CD4-positive, alpha-beta T cell (primary cell): ENCODE measurements at regions not wholly inside any gene's neighbourhood (a gene's known extent, or its start where the extent isn't known, plus 50 kb on each side); places are given as distances from the start of the nearest gene placed in this dataset.

Experiments
- ATAC-seq: fragments of 200-7000 bp; cut with Tn5 transposase; one replicate; pipeline ENCODE4 v1.10.0; 2022; ENCODE audit warnings: mild to moderate bottlenecking; ENCODE audit not compliant: poor library complexity
- CTCF ChIA-PET: fragments of 350-600 bp; sonication (Branson Sonifier 250); formaldehyde crosslinking; loops from one replicate; lab custom pipeline; 2021; ENCODE audit warnings: antibody characterized with exemption, inconsistent platforms; lab: Charles Lee
- POLR2A ChIA-PET: fragments of 350-600 bp; sonication (Branson Sonifier 250); formaldehyde crosslinking; loops from one replicate; lab custom pipeline; 2021; ENCODE audit warnings: antibody characterized with exemption, inconsistent platforms; lab: Charles Lee
- DNase-seq, 14 experiments: peaks; one replicate each; pipeline ENCODE4 v3.0.0-alpha.2; 2013 to 2020; ENCODE audit warnings: mixed read lengths in 2 of 14
- H3K27ac ChIP-seq, 2 donors: one replicate each; pipeline versions ENCODE4 v1.5.1 to v1.7.0; 2013; ENCODE audit warnings: low read length in 2 of 2, low read depth in 1 of 2, mild to moderate bottlenecking in 1 of 2
- H3K27me3 ChIP-seq, 2 experiments: 1 replicate in 1 of 2; 2 replicates in 1 of 2; pipeline versions ENCODE4 v1.6.1 to v1.7.0; 2013; ENCODE audit warnings: low read length in 2 of 2, control low read depth in 1 of 2, mild to moderate bottlenecking in 1 of 2, moderate library complexity in 1 of 2; ENCODE audit not compliant: insufficient read depth in 2 of 2, control insufficient read depth in 1 of 2
- H3K36me3 ChIP-seq: one replicate; pipeline ENCODE4 v1.6.1; 2013; ENCODE audit warnings: low read length, control low read depth; ENCODE audit not compliant: insufficient read depth
- H3K4me1 ChIP-seq: one replicate; pipeline ENCODE4 v1.6.1; 2013; ENCODE audit warnings: low read length, control low read depth; ENCODE audit not compliant: insufficient read depth
- H3K4me3 ChIP-seq: one replicate; pipeline ENCODE4 v1.5.1; 2013; ENCODE audit warnings: mild to moderate bottlenecking, low read length, moderate library complexity
- H3K9me3 ChIP-seq, 2 experiments: 1 replicate in 1 of 2; 2 replicates in 1 of 2; pipeline versions ENCODE4 v1.6.1 to v1.7.0; 2013; ENCODE audit warnings: low read length in 2 of 2, mild to moderate bottlenecking in 2 of 2, control low read depth in 1 of 2, moderate library complexity in 1 of 2; ENCODE audit not compliant: control insufficient read depth in 1 of 2, insufficient read depth in 1 of 2
- H3K27ac Mint-ChIP-seq: one replicate; pipeline ENCODE4 v1.8.0; 2020; ENCODE audit warnings: mixed read lengths
- H3K27me3 Mint-ChIP-seq: one replicate; pipeline ENCODE4 v1.8.0; 2021; ENCODE audit warnings: mixed read lengths
- H3K36me3 Mint-ChIP-seq: one replicate; pipeline ENCODE4 v1.8.0; 2021; ENCODE audit warnings: low read depth, mixed read lengths
- H3K4me1 Mint-ChIP-seq: one replicate; pipeline ENCODE4 v1.8.0; 2021; ENCODE audit warnings: low read depth, mixed read lengths
- H3K4me3 Mint-ChIP-seq: one replicate; pipeline ENCODE4 v1.8.0; 2020; ENCODE audit warnings: mild to moderate bottlenecking, mixed read lengths
- H3K9me3 Mint-ChIP-seq: one replicate; pipeline ENCODE4 v1.8.0; 2020; ENCODE audit warnings: mixed read lengths
- intact Hi-C, 2 experiments: fragments of 100-400 bp; cut with DNase I in 1 of 2; cut with micrococcal nuclease in 1 of 2; formaldehyde crosslinking; loops; one replicate each; pipeline versions ENCODE4 v1.15.1 to v1.9.0; 2023 to 2025; cut with DNase I, micrococcal nuclease
- TF ChIP-seq, protein P1 (sequence below): fragments of 200-600 bp; IDR thresholded peaks from one replicate; pipeline ENCODE4 v1.8.0; 2022; ENCODE audit warnings: antibody characterized with exemption, mild to moderate bottlenecking

DNA sequence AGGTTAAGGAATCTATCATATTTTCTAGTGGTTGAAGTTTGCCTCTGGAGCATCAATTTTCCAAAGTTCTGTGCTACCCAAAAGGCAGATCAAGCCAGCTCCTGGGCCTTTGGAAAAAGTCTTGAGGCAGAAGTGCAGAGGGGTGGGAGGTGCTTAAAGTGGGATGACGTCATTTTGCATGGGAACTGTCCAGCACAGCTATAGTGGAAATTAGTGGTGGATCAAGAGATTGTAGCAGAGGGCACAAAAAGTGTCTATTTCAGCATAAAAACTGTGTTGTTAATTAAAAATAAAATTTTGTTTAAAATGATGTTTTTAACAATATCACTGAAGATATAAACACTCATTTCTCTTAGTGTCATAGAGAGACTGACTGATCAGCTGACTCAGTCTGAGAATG lies 221.9 kb downstream of the LRRN1 start:
- Mint-ChIP-seq H3K36me3 (no peaks in the 10 kb centered on the region), H3K27ac (no peak overlapping the region), H3K27me3 (no peaks in the 10 kb centered on the region), H3K9me3 (no peaks in the 10 kb centered on the region), H3K4me3 (no peak overlapping the region), H3K4me1 (no peaks in the 10 kb centered on the region)
- Histone ChIP-seq H3K27ac (no peak overlapping the region), H3K36me3 (no peaks in the 10 kb centered on the region), H3K4me3 (no peak overlapping the region), H3K9me3 (no peaks in the 10 kb centered on the region), H3K27me3 (no peaks in the 10 kb centered on the region), H3K4me1 (no peaks in the 10 kb centered on the region)
- TF ChIP-seq, protein P1, sequence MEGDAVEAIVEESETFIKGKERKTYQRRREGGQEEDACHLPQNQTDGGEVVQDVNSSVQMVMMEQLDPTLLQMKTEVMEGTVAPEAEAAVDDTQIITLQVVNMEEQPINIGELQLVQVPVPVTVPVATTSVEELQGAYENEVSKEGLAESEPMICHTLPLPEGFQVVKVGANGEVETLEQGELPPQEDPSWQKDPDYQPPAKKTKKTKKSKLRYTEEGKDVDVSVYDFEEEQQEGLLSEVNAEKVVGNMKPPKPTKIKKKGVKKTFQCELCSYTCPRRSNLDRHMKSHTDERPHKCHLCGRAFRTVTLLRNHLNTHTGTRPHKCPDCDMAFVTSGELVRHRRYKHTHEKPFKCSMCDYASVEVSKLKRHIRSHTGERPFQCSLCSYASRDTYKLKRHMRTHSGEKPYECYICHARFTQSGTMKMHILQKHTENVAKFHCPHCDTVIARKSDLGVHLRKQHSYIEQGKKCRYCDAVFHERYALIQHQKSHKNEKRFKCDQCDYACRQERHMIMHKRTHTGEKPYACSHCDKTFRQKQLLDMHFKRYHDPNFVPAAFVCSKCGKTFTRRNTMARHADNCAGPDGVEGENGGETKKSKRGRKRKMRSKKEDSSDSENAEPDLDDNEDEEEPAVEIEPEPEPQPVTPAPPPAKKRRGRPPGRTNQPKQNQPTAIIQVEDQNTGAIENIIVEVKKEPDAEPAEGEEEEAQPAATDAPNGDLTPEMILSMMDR, result no peak
- CTCF ChIA-PET, result no interaction called here
- POLR2A ChIA-PET, result interaction anchor here (0.7 kb wide), 1 partner anchor 33 kb away, joined by 3 read pairs; no protein-coding TSS in a partner anchor
- DNase-seq (no peak), ATAC-seq (no peak)
- intact Hi-C loops, result no loop called here

DNA sequence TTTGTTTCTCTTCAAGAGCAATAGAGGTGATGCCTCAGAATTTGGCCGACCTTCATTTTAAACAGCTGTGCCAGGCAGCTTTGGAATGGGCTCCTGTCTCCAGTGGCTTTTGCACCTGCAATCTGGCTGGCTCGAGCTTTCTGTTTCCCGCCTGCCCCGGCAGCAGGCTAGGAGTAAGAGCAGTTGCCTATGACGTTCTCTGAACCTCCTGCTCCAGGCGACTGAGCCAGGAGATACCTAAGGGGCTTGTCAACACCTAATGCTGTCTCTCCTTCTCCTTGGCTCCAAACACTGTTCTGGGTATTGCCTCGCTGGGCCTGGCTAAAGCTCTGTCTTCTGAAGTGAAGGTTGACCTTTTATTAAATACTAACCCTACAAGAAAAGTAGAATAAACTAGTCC lies 229.9 kb downstream of the LRRN1 start:
- H3K27me3 Mint-ChIP-seq, result no peaks in the 10 kb centered on the region
- Histone ChIP-seq H3K27me3 (no peaks in the 10 kb centered on the region), H3K4me3 (no peak overlapping the region), H3K27ac (no peak overlapping the region), H3K9me3 (no peaks in the 10 kb centered on the region), H3K36me3 (no peaks in the 10 kb centered on the region), H3K4me1 (no peaks in the 10 kb centered on the region)
- no peaks in the 10 kb centered on the region for H3K36me3 Mint-ChIP-seq
- H3K9me3 Mint-ChIP-seq, result no peaks in the 10 kb centered on the region
- intact Hi-C loops, result no loop called here
- DNase-seq (no peak), ATAC-seq (no peak)
- POLR2A ChIA-PET, result no interaction called here
- H3K4me3 Mint-ChIP-seq, result no peak overlapping the region
- TF ChIP-seq, protein P1, result no peak
- CTCF ChIA-PET, result no interaction called here
- no peak overlapping the region for H3K27ac Mint-ChIP-seq
- no peaks in the 10 kb centered on the region for H3K4me1 Mint-ChIP-seq

DNA sequence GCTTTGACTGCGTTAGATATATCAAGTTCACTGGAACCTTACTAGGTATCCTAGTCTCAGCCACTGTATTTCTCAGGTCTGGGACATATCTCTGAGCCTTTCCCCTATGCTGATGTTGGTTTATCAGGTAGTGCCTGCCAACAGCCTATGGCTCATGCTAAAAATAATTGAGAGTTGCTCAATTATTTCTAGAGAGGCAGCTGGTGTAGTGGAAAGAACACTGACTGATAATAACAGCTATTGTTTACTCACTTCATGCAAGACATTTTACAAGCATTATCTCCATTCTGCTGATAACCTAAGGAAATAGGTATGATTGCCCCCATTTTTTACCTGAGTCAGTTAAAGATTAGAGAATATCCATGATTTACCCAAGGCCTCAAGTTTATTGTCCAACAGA lies 231.4 kb downstream of the LRRN1 start:
- Histone ChIP-seq H3K4me3 (no peak overlapping the region), H3K4me1 (no peaks in the 10 kb centered on the region), H3K36me3 (no peaks in the 10 kb centered on the region), H3K27ac (no peak overlapping the region), H3K9me3 (no peaks in the 10 kb centered on the region), H3K27me3 (no peaks in the 10 kb centered on the region)
- CTCF ChIA-PET, result no interaction called here
- Mint-ChIP-seq H3K36me3 (no peaks in the 10 kb centered on the region), H3K27me3 (no peaks in the 10 kb centered on the region), H3K9me3 (no peaks in the 10 kb centered on the region), H3K4me3 (no peak overlapping the region), H3K4me1 (no peaks in the 10 kb centered on the region), H3K27ac (no peak overlapping the region)
- no peak for DNase-seq
- ATAC-seq, result no peak
- POLR2A ChIA-PET, result no interaction called here
- intact Hi-C loops, result no loop called here
- TF ChIP-seq, protein P1, result no peak
